Muscle of leg (tissue), 3 donors: ENCODE measurements at regions not wholly inside any gene's neighbourhood (a gene's known extent, or its start where the extent isn't known, plus 50 kb on each side); places are given as distances from the start of the nearest gene placed in this dataset.
A peak's percentile ranks its signal among the peaks of the same experiment; 100 is the strongest.
"Not testable (repeated sequence)": the region's sequence is repeated elsewhere in the genome, so short reads cannot be mapped to it uniquely, and the experiment has no call there.

Experiments
- DNase-seq: peaks from one replicate; pipeline ENCODE4 v3.0.0; 2013
- H3K27ac ChIP-seq: one replicate; pipeline ENCODE4 v1.5.1; 2013; ENCODE audit warnings: mild to moderate bottlenecking, low read length, control low read depth
- H3K27me3 ChIP-seq: one replicate; pipeline ENCODE4 v1.6.1; 2013; ENCODE audit warnings: low read length; ENCODE audit not compliant: control insufficient read depth, insufficient read depth
- H3K36me3 ChIP-seq: one replicate; pipeline ENCODE4 v1.6.1; 2013; ENCODE audit warnings: low read length; ENCODE audit not compliant: control insufficient read depth, insufficient read depth
- H3K4me1 ChIP-seq: one replicate; pipeline ENCODE4 v1.6.1; 2013; ENCODE audit warnings: low read length; ENCODE audit not compliant: control insufficient read depth, insufficient read depth
- H3K4me3 ChIP-seq: one replicate; pipeline ENCODE4 v1.5.1; 2013; ENCODE audit warnings: low read length, control low read depth
- H3K9me3 ChIP-seq: replicated peaks from 2 replicates; pipeline ENCODE4 v1.6.1; 2013; ENCODE audit warnings: low read depth, low read length; ENCODE audit not compliant: control insufficient read depth
- WGBS: methylation state at CpG from one replicate; pipeline ENCODE4 v1.1.5; 2013; ENCODE audit warnings: missing lambda C conversion rate; ENCODE audit not compliant: insufficient coverage; 5-methylcytosine and 5-hydroxymethylcytosine counted together

DNA sequence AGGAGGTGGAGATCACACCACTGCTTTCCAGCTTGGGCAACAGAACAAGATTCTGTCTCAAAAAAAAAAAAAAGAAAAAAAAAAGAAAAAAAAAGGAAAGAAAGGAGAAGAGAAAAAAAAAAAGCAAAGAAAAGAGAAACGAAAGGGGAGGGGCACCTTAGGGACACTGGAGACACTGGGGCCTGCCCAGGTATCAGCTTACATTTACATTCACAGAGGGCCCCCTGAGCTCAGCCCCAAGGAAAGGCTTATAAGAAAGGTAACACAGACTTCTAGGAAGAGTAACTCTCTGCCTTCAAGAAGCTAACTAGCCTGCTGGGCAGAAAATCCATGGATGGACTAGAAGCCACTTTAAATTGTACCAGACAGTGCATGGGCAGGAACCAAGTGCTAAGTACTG, 108.8 kb downstream of the NPY start:
- no peak for DNase-seq
- no CpG with 5 or more reads among the region's 1 CpG for WGBS
- Histone ChIP-seq H3K4me3 (no peak overlapping the region), H3K27me3 (no peaks in the 10 kb centered on the region), H3K36me3 (no peaks in the 10 kb centered on the region), H3K9me3 (no peaks in the 10 kb centered on the region), H3K4me1 (peaks cover 2% of the 10 kb centered on the region), H3K27ac (no peak overlapping the region)

DNA sequence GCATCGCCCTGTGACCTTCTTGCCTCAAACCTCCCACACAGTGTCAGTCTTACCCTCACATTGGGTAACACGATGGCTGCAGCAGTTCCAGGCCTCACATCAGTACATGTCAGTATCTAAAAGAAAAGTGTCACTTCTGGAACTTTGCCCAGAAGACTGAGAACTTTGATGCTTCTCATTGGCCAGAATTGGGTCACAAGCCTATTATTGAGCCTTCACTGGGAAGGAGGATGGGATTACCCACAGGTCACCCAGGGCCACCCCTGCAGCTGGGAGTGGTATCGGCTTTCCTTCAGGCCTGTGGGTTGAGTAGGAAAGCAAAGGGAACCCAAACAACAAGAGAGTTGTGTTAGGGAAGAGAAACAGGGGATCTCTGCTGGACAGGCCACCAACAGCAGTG, 111.5 kb downstream of the NPY start:
- no peaks in the 10 kb centered on the region for H3K36me3 ChIP-seq
- WGBS, result 58% methylated on average over 2 of the region's 3 CpGs

DNA sequence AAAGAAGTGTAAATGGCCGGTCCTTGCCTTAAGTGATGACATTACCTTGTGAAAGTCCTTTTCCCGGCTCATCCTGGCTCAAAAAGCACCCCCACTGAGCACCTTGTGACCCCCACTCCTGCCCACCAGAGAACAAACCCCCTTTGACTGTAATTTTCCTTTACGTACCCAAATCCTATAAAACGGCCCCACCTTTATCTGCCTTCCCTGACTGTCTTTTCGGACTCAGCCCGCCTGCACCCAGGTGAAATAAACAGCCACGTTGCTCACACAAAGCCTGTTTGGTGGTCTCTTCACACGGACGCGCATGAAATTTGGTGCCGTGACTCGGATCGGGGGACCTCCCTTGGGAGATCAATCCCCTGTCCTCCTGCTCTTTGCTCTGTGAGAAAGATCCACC, 112.4 kb downstream of the NPY start:
- not testable (repeated sequence) for H3K4me3 ChIP-seq, H3K27me3 ChIP-seq, H3K4me1 ChIP-seq, H3K9me3 ChIP-seq, DNase-seq, H3K36me3 ChIP-seq, H3K27ac ChIP-seq
- WGBS, result 46% methylated on average over 7 of the region's 13 CpGs

More for the DNA sequence above, 111.5 kb downstream of the NPY start:
- peak; percentile 40 for DNase-seq
- H3K4me3 ChIP-seq, result no peak overlapping the region
- H3K27ac ChIP-seq, result no peak overlapping the region
- peaks cover 2% of the 10 kb centered on the region for H3K4me1 ChIP-seq
- H3K27me3 ChIP-seq, result no peaks in the 10 kb centered on the region
- H3K9me3 ChIP-seq, result no peaks in the 10 kb centered on the region

DNA sequence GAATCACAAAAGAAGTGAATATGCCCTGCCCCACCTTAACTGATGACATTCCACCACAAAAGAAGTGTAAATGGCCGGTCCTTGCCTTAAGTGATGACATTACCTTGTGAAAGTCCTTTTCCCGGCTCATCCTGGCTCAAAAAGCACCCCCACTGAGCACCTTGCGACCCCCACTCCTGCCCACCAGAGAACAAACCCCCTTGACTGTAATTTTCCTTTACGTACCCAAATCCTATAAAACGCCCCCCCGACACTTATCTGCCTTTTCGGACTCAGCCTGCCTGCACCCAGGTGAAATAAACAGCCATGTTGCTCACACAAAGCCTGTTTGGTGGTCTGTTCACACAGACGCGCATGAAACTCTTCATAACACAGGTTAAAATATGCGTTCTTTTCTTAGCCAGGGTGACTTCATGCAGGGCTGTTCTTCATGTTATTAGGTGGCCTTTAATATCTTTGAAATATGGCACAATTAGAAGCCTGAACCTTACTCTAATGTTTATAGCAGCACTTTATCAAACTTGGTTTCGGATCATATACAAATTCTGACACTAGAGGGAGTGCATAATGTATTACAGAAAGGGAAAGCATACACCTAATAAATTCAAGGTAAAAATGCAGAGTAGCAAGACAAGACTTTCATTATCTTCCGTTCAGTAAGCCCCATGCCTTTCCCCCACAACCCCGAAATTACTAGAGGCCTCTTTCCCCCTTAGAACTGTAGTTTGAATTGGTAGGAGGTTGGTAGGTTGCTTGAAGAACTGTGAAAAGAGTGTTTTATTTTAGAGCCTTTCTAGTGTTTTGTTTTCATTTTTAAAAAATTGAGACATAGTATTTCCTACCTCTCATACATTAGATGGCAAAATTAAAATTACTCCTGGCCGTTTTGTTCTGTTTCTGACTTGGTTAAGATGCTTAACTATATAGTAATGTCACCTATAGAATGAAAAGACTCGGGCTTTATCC, 117.9 kb downstream of the NPY start:
- 100% methylated on average over 1 of the region's 15 CpGs for WGBS
- H3K9me3 ChIP-seq, result no peaks in the 10 kb centered on the region
- DNase-seq, result peak; percentile 41
- H3K27ac ChIP-seq, result no peak overlapping the region
- no peaks in the 10 kb centered on the region for H3K36me3 ChIP-seq
- no peaks in the 10 kb centered on the region for H3K27me3 ChIP-seq
- H3K4me3 ChIP-seq, result no peak overlapping the region
- no peaks in the 10 kb centered on the region for H3K4me1 ChIP-seq

DNA sequence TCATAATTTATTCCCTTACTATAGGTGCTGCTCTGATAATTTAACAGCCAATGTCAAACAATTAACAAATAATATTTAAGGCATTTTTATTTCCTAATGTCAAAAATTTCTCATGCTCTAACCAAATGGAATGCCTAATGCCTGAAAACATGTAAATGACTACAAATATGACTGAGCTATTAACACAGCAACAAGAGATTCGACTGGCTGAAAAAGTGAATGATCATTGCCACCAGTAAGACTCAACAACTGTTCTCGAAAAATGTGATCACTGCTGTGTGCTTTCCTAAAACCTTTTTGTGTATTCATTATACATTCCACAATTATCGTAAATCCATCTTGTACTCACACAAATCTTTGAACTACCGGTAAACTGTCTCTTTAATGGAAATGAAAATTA, 118.7 kb downstream of the NPY start:
- no peak for DNase-seq
- Histone ChIP-seq H3K9me3 (no peaks in the 10 kb centered on the region), H3K4me3 (no peak overlapping the region), H3K27ac (no peak overlapping the region), H3K4me1 (no peaks in the 10 kb centered on the region), H3K36me3 (no peaks in the 10 kb centered on the region), H3K27me3 (no peaks in the 10 kb centered on the region)
- no CpG with 5 or more reads among the region's 4 CpGs for WGBS

DNA sequence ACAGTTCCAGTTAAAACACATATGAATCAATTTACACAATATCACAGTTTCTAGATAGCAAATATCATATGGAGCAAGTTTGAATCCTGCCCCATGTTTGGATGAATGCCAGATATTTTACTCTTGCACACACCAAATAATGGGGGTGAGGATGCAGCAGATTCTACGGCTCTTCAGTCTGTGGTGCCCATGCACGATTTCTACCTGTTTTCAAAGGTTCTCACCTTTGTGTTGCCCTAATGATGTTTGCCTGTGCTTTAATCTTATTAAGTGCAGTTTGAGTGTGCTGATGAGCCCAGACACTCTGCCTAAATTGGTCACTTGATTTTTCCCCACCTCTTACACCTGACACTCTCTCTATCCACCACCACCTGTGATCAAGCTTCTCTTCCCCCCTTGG, 119.6 kb downstream of the NPY start:
- Histone ChIP-seq H3K27ac (no peak overlapping the region), H3K36me3 (no peaks in the 10 kb centered on the region), H3K27me3 (no peaks in the 10 kb centered on the region), H3K9me3 (no peaks in the 10 kb centered on the region), H3K4me3 (no peak overlapping the region), H3K4me1 (no peaks in the 10 kb centered on the region)
- no peak for DNase-seq
- WGBS, result no CpG with 5 or more reads among the region's 2 CpGs

DNA sequence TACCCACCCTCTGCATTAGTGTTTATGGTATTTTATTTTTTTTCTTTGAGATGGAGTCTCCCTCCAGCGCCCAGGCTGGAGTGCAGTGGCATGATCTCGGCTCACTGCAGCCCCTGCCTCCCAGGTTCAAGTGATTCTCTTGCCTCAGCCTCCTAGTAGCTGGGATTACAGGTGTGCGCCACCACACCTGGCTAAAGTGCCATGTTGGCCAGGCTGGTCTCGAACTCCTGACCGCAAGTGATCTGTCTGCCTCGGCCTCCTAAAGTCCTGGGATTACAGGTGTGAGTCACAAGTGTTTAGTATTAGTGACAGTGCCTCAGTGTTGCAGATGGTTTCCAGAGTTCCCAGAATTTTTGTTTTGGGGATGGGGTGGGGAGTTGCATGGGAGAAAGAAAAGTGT, 120.3 kb downstream of the NPY start:
- Histone ChIP-seq H3K27ac (no peak overlapping the region), H3K9me3 (no peaks in the 10 kb centered on the region), H3K27me3 (no peaks in the 10 kb centered on the region), H3K4me3 (no peak overlapping the region), H3K36me3 (no peaks in the 10 kb centered on the region), H3K4me1 (no peaks in the 10 kb centered on the region)
- 80% methylated on average over 1 of the region's 6 CpGs for WGBS
- no peak for DNase-seq

DNA sequence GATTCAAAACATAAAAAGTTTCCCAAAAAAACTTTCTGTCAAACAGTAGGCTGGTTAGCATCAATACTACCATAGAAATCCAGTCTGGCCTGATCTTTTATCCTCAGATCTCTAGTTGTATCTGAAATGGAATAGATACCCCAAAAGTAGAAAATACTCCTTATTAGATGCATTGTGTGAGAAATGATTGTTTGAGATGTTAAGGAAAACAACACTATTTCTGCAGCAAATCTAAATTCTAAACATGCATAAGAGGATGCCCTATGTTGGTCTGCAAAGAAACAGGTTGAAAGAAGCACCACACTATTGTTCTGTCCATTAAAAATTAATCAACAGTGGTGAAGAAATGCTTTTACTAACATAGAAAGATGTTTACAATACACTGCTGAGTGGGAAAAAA, 121.0 kb downstream of the NPY start:
- no peaks in the 10 kb centered on the region for H3K9me3 ChIP-seq
- no peak overlapping the region for H3K4me3 ChIP-seq
- no peaks in the 10 kb centered on the region for H3K27me3 ChIP-seq
- DNase-seq, result no peak
- no peak overlapping the region for H3K27ac ChIP-seq
- no peaks in the 10 kb centered on the region for H3K36me3 ChIP-seq
- no peaks in the 10 kb centered on the region for H3K4me1 ChIP-seq

DNA sequence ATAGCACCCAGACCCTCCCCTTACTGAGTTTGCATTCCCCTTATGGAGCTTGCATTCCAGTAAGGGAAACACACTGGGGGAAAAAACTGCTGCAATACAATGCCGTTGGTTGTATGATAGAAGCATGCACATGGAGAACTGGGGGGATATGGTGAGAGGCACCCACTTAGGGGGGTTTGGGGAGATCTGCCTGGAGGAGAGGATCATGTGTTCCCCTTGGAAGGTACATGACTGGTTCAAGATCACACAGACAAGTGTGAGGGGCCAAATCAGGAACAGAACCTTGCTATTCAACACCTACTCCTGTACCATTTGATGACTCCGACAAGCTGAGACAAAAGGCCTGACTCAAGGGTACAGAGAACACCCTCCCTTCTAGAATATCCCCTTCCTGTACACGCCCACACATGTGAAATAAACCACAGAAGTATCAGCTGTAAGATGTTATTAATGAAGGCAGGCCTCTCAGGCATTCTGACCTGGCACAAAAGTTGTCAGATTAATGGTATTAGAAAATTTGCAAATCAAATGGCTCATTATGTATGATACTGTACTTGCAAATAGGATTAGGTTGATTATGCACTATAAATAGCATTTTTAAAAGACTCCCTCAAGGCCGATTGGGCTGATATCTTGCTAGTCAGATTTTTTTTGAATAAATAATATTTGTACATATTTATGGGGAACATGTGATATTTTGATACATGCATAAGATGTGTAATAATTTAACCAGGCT, 122.2 kb downstream of the NPY start:
- no peaks in the 10 kb centered on the region for H3K27me3 ChIP-seq
- DNase-seq, result no peak
- no peak overlapping the region for H3K4me3 ChIP-seq
- H3K9me3 ChIP-seq, result no peaks in the 10 kb centered on the region
- H3K27ac ChIP-seq, result no peak overlapping the region
- no peaks in the 10 kb centered on the region for H3K4me1 ChIP-seq
- 58% methylated on average over 2 of the region's 4 CpGs for WGBS
- no peaks in the 10 kb centered on the region for H3K36me3 ChIP-seq

DNA sequence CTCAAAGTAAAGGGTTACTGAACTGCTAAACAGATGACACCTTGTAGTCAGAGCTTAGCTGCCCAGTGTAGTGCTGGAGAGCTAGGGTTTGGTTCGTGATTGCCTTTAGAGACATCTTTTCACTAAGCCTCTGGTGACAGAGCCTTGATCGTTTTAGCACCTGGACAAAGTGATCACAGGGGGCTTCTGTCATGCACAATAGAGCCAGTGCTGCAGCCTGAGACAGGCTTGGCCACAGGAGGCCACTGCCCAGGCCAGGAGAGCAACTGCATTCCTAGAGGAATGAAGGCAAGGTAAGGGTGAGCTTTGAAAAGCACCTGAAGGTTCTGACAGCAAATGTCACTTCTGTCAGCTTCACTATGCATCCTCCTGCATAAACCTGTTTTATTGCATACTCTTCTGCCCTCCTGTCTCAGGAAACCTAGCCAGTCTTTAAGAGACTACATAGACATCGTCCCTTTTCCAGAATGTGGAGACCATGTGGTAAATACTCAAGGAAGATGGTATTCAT, 122.9 kb downstream of the NPY start:
- no peaks in the 10 kb centered on the region for H3K9me3 ChIP-seq
- H3K27ac ChIP-seq, result no peak overlapping the region
- no peaks in the 10 kb centered on the region for H3K27me3 ChIP-seq
- WGBS, result 55% methylated on average over 2 of the region's 3 CpGs
- H3K4me3 ChIP-seq, result no peak overlapping the region
- no peaks in the 10 kb centered on the region for H3K4me1 ChIP-seq
- DNase-seq, result no peak
- H3K36me3 ChIP-seq, result no peaks in the 10 kb centered on the region
